GM21447 (cell line): ENCODE measurements at regions not wholly inside any gene's neighbourhood (a gene's known extent, or its start where the extent isn't known, plus 50 kb on each side); places are given as distances from the start of the nearest gene placed in this dataset.
A peak's percentile ranks its signal among the peaks of the same experiment; 100 is the strongest.

Experiments
- ATAC-seq: cut with Tn5 transposase; IDR thresholded peaks from one replicate; pipeline ENCODE4 v1.9.1; 2021; ENCODE audit not compliant: unreplicated experiment

GRCh38 chr6:137277971-137278637 is 58.9 kb upstream of the IFNGR1 start:
- no peak for ATAC-seq

DNA sequence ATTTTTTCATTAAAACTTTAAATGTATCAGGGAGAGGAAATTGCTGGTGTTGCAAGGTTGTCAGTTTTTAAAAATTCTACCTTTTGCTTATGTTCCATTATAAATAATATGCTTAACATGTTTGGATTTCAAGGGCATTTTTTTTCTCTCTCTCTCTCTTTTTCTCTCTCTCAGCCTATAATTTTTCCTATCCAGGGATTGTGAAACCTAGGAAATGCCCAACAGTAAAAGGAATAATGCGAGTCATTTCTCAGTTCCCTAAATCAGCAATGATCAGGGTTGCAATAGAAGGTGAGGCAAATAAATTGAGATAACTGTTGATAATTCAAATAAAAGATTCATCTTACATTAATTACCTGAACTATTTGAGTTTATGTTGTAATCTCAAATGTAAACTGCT is 53.2 kb upstream of the IFNGR1 start:
- ATAC-seq = no peak

DNA sequence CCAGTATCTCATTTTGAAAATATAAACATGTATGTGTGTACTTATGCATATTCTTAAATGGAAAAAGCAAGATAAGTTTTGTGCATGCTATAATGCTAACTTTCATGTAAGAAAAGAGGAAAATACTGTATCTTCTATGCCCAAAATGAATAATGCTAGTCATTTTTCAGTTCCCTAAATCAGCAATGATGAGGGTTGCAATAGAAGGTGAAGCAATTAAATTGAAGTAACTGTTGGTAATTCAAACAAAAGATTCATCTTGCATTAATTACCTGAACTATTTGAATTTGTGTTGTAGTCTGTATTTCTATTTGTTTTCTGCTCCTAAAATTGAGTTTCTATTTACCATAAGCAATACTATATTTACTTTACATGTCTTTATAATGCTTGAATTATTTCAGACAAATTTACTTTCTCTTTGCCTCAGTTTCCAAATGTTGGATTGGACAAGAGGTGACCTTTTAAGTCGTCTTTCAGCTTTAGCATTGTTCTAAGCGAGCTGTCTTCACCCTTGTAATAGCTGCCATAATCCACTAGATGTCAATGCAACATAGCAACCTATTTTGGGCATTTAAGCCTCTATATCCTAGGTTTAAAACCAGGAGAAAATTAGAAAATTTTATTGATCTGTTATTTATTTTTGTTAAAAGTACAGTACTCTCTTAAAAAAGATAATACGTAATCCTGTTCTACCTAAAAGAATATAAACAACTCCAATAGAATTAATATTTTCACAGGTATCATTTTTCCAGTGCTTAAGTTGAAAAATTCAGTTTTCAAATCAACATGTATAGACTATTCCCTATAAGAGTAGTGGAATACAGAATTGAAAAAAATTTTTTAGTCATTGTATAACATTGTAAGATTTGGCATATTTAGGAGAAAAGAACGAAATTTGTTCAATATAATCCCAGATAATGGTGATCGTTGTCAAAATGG is 52.3 kb upstream of the IFNGR1 start:
- ATAC-seq = peak; percentile 81

- ATAC-seq = no peak
These were observed 50.6 kb upstream of the IFNGR1 start for GRCh38 chr6:137269803-137270202.

DNA sequence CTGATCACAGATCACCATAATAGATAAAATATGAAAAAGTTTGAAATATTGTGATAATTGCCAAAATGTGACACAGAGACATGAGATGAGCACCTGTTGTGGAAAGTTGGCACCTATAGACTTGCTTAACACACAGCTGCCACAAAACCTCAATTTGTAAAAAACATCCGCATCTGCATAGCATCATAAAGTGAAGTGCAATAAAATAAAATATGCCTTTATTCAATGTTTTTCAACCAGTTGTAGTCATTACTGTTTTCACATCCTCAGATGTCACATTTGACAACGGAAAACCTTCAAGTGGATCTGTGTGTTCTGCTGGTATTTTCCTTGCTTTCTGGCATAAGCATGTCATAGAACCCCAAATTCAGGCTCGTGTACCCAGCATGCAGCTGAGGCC is 50.2 kb upstream of the IFNGR1 start:
- ATAC-seq = no peak
